Glutamatergic neuron (in vitro differentiated cells): ENCODE measurements at regions not wholly inside any gene's neighbourhood (a gene's known extent, or its start where the extent isn't known, plus 50 kb on each side); places are given as distances from the start of the nearest gene placed in this dataset.
A peak's percentile ranks its signal among the peaks of the same experiment; 100 is the strongest.

ENCODE experiments used
- DNase-seq: peaks from one replicate; pipeline ENCODE4 v3.0.0; 2022
- H3K27ac Mint-ChIP-seq: one replicate; pipeline ENCODE4 v1.8.0; 2020; ENCODE audit warnings: mild to moderate bottlenecking, mixed read lengths, inconsistent platforms; ENCODE audit not compliant: unreplicated experiment
- H3K27me3 Mint-ChIP-seq: one replicate; pipeline ENCODE4 v1.8.0; 2020; ENCODE audit warnings: mild to moderate bottlenecking, moderate library complexity, mixed read lengths, inconsistent platforms; ENCODE audit not compliant: unreplicated experiment
- H3K36me3 Mint-ChIP-seq: one replicate; pipeline ENCODE4 v1.8.0; 2020; ENCODE audit warnings: mild to moderate bottlenecking, mixed read lengths, inconsistent platforms; ENCODE audit not compliant: unreplicated experiment
- H3K4me1 Mint-ChIP-seq: one replicate; pipeline ENCODE4 v1.8.0; 2020; ENCODE audit warnings: mild to moderate bottlenecking, low read depth, mixed read lengths, inconsistent platforms; ENCODE audit not compliant: unreplicated experiment
- H3K4me3 Mint-ChIP-seq: one replicate; pipeline ENCODE4 v1.8.0; 2020; ENCODE audit warnings: mild to moderate bottlenecking, mixed read lengths, inconsistent platforms; ENCODE audit not compliant: unreplicated experiment
- H3K9me3 Mint-ChIP-seq: one replicate; pipeline ENCODE4 v1.8.0; 2020; ENCODE audit warnings: mild to moderate bottlenecking, moderate library complexity, mixed read lengths, inconsistent platforms; ENCODE audit not compliant: unreplicated experiment
- CTCF ChIP-seq: fragments of 200-600 bp; sonication (generic); IDR thresholded peaks from one replicate; pipeline ENCODE4 v1.5.0; 2021; ENCODE audit not compliant: partially characterized antibody, unreplicated experiment

- Mint-ChIP-seq H3K27ac (no peak overlapping the region), H3K9me3 (no peaks in the 10 kb centered on the region), H3K4me3 (no peak overlapping the region), H3K4me1 (peaks cover 9% of the 10 kb centered on the region), H3K36me3 (no peaks in the 10 kb centered on the region), H3K27me3 (no peaks in the 10 kb centered on the region)
- no peak for TF ChIP-seq CTCF
- no peak for DNase-seq
Measured at GRCh38 chr4:33063241-33063640, 2343.1 kb downstream of the PCDH7 start.

GRCh38 chr4:33064238-33064637 is 2344.1 kb downstream of the PCDH7 start:
- H3K4me1 Mint-ChIP-seq: peaks cover 14% of the 10 kb centered on the region
- no peak overlapping the region for H3K4me3 Mint-ChIP-seq
- no peak for DNase-seq
- no peak overlapping the region for H3K27ac Mint-ChIP-seq
- no peak for TF ChIP-seq CTCF
- no peaks in the 10 kb centered on the region for H3K9me3 Mint-ChIP-seq
- H3K27me3 Mint-ChIP-seq: no peaks in the 10 kb centered on the region
- no peaks in the 10 kb centered on the region for H3K36me3 Mint-ChIP-seq

- TF ChIP-seq CTCF: no peak
- H3K27ac Mint-ChIP-seq: no peak overlapping the region
- no peaks in the 10 kb centered on the region for H3K36me3 Mint-ChIP-seq
- no peak overlapping the region for H3K4me3 Mint-ChIP-seq
- no peaks in the 10 kb centered on the region for H3K9me3 Mint-ChIP-seq
- H3K27me3 Mint-ChIP-seq: no peaks in the 10 kb centered on the region
- no peak for DNase-seq
- peaks cover 14% of the 10 kb centered on the region for H3K4me1 Mint-ChIP-seq
Measured at GRCh38 chr4:33065749-33066148, 2345.6 kb downstream of the PCDH7 start.

- no peaks in the 10 kb centered on the region for H3K27me3 Mint-ChIP-seq
- TF ChIP-seq CTCF: no peak
- H3K9me3 Mint-ChIP-seq: no peaks in the 10 kb centered on the region
- H3K36me3 Mint-ChIP-seq: no peaks in the 10 kb centered on the region
- DNase-seq: no peak
- H3K4me3 Mint-ChIP-seq: no peak overlapping the region
- H3K4me1 Mint-ChIP-seq: peaks cover 14% of the 10 kb centered on the region
- no peak overlapping the region for H3K27ac Mint-ChIP-seq
Measured at GRCh38 chr4:33067221-33067620, 2347.1 kb downstream of the PCDH7 start.

- Mint-ChIP-seq H3K27ac (peak overlapping the region; percentile 80), H3K36me3 (no peaks in the 10 kb centered on the region), H3K27me3 (no peaks in the 10 kb centered on the region), H3K9me3 (peaks cover 2% of the 10 kb centered on the region), H3K4me1 (peaks cover 14% of the 10 kb centered on the region), H3K4me3 (no peak overlapping the region)
- TF ChIP-seq CTCF: no peak
- no peak for DNase-seq
Measured at GRCh38 chr4:33068539-33068938, 2348.4 kb downstream of the PCDH7 start.
